WERI-Rb-1 (cell line): ENCODE measurements at regions not wholly inside any gene's neighbourhood (a gene's known extent, or its start where the extent isn't known, plus 50 kb on each side); places are given as distances from the start of the nearest gene placed in this dataset.

Experiments used
- DNase-seq: peaks from one replicate; pipeline ENCODE4 v3.0.0-alpha.2; 2020
- H3K27ac ChIP-seq: fragments of 250-450 bp; sonication (Bioruptor Pico); 2 replicates; pipeline ENCODE4 v1.5.1; 2020; ENCODE audit warnings: mild to moderate bottlenecking, moderate library complexity
- H3K27me3 ChIP-seq: fragments of 250-450 bp; sonication (Bioruptor Pico); 2 replicates; pipeline ENCODE4 v1.5.1; 2021; ENCODE audit warnings: mild to moderate bottlenecking, low read depth, moderate library complexity; ENCODE audit not compliant: insufficient read depth, severe bottlenecking
- H3K36me3 ChIP-seq: fragments of 250-450 bp; sonication (Bioruptor Pico); 2 replicates; pipeline ENCODE4 v1.5.1; 2020; ENCODE audit warnings: mild to moderate bottlenecking, moderate library complexity
- H3K4me3 ChIP-seq: 2 replicates; pipeline ENCODE4 v1.5.1; 2011; ENCODE audit warnings: low read depth, mild to moderate bottlenecking, control low read depth, low read length
- H3K9me3 ChIP-seq: fragments of 250-450 bp; sonication (Bioruptor Pico); 2 replicates; pipeline ENCODE4 v1.5.1; 2021; ENCODE audit warnings: mild to moderate bottlenecking, moderate library complexity; ENCODE audit not compliant: severe bottlenecking
- TF ChIP-seq, protein P1 (sequence below): IDR thresholded peaks from 2 replicates; pipeline ENCODE4 v1.5.1; 2011; ENCODE audit warnings: low read depth, mild to moderate bottlenecking, control low read depth, inconsistent platforms, low read length

GRCh38 chr3:30187366-30187765 lies 419.0 kb upstream of the TGFBR2 start:
- DNase-seq: no peak
- Histone ChIP-seq H3K4me3 (no peak overlapping the region), H3K27me3 (no peaks in the 10 kb centered on the region), H3K9me3 (no peaks in the 10 kb centered on the region), H3K27ac (no peak overlapping the region), H3K36me3 (no peaks in the 10 kb centered on the region)
- TF ChIP-seq, protein P1, sequence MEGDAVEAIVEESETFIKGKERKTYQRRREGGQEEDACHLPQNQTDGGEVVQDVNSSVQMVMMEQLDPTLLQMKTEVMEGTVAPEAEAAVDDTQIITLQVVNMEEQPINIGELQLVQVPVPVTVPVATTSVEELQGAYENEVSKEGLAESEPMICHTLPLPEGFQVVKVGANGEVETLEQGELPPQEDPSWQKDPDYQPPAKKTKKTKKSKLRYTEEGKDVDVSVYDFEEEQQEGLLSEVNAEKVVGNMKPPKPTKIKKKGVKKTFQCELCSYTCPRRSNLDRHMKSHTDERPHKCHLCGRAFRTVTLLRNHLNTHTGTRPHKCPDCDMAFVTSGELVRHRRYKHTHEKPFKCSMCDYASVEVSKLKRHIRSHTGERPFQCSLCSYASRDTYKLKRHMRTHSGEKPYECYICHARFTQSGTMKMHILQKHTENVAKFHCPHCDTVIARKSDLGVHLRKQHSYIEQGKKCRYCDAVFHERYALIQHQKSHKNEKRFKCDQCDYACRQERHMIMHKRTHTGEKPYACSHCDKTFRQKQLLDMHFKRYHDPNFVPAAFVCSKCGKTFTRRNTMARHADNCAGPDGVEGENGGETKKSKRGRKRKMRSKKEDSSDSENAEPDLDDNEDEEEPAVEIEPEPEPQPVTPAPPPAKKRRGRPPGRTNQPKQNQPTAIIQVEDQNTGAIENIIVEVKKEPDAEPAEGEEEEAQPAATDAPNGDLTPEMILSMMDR: no peak

- Histone ChIP-seq H3K27ac (no peak overlapping the region), H3K36me3 (no peaks in the 10 kb centered on the region), H3K27me3 (no peaks in the 10 kb centered on the region), H3K4me3 (no peak overlapping the region), H3K9me3 (no peaks in the 10 kb centered on the region)
- DNase-seq: no peak
- TF ChIP-seq, protein P1: no peak
Measured at GRCh38 chr3:30188713-30189112, 417.7 kb upstream of the TGFBR2 start.

DNA sequence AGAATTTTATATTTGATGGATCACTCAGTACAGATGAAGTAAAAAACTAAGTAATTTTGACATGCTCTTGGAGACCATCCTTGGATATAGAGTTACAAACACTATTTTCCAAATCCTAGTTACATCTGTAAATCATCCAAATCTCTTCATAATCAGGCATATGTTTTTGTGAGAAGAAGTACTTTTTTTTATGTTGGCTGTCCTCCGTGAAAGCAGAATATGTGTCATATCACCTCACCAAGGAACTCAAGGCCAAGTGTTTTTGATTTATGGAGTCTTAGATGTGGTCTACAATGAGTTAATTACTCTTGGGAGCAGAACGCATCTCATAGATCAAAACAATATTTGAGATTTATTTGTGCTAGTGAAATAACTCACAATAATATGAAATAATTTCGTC lies 416.5 kb upstream of the TGFBR2 start:
- Histone ChIP-seq H3K36me3 (no peaks in the 10 kb centered on the region), H3K9me3 (no peaks in the 10 kb centered on the region), H3K27ac (no peak overlapping the region), H3K27me3 (no peaks in the 10 kb centered on the region), H3K4me3 (no peak overlapping the region)
- TF ChIP-seq, protein P1: no peak
- no peak for DNase-seq

- no peak overlapping the region for H3K27ac ChIP-seq
- no peaks in the 10 kb centered on the region for H3K9me3 ChIP-seq
- DNase-seq: no peak
- TF ChIP-seq, protein P1: no peak
- no peaks in the 10 kb centered on the region for H3K27me3 ChIP-seq
- H3K4me3 ChIP-seq: no peak overlapping the region
- H3K36me3 ChIP-seq: no peaks in the 10 kb centered on the region
Measured at GRCh38 chr3:30193625-30194044, 412.8 kb upstream of the TGFBR2 start.

DNA sequence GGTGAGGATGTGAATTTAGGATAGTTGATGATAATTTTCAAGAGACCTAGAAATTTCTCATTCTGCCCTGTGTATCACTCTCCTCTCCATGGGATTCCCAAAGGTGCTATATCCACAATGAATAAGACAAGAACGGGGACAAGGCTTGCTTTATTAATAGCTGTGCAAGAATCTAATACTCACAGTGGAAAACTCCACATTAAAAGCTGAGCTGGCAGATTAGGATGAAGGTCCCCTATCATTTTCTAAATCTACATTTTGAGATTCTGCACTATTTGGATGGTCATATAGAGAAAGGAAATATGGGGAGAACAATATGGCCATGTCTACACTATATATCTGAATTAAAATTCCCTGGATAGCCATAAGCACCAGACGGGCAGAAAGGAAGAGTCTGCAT lies 411.0 kb upstream of the TGFBR2 start:
- Histone ChIP-seq H3K27me3 (no peaks in the 10 kb centered on the region), H3K27ac (no peak overlapping the region), H3K36me3 (no peaks in the 10 kb centered on the region), H3K9me3 (no peaks in the 10 kb centered on the region), H3K4me3 (no peak overlapping the region)
- no peak for DNase-seq
- TF ChIP-seq, protein P1: no peak

GRCh38 chr3:30198162-30198561 lies 408.2 kb upstream of the TGFBR2 start:
- H3K4me3 ChIP-seq: no peak overlapping the region
- H3K27ac ChIP-seq: no peak overlapping the region
- DNase-seq: no peak
- H3K9me3 ChIP-seq: no peaks in the 10 kb centered on the region
- H3K27me3 ChIP-seq: no peaks in the 10 kb centered on the region
- no peaks in the 10 kb centered on the region for H3K36me3 ChIP-seq
- TF ChIP-seq, protein P1: no peak
